Inflammatory macrophage treated with lipopolysaccharide for 4 hours (primary cell): ENCODE measurements at regions not wholly inside any gene's neighbourhood (a gene's known extent, or its start where the extent isn't known, plus 50 kb on each side); places are given as distances from the start of the nearest gene placed in this dataset.

Experiments
- DNase-seq: peaks from one replicate; pipeline ENCODE4 v3.0.0-alpha.2; 2020

DNA sequence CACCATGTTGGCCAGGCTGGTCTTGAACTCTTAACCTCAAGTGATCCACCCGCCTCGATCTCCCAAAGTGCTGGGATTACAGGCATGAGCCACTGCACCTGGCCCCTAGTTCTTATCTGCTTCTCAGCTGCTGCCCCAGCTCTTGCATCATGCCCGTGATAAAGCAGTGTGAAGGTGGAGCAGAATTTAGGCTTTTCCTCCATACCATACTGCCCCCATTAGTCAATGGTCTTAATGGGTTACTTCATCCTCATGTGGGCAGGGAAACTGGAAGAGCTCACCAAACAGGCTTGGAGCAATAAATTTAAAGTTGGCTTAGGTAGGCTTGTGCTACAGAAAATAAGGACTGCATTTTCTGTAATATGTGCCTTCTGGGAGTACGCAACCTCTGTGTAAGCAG lies 636.9 kb upstream of the BOD1L1 start:
- no peak for DNase-seq

DNA sequence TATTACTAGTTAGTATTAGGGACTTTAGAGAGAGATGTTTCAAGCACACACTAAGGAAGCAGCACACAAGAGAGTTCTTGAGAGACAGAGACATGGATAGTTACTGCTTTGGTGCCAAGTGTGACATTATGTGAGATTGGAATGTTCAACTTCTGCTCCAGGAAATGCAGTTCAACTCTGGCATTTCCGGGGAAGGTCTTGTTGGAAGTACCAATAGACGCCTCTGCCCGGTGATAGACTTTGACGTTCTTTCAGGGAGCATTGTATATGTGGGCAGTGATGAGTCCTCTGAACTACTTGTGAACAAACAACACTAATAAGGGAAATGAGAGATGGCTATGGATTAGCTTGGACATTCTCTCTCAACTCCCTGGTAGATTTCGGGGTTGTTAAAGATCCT lies 638.1 kb upstream of the BOD1L1 start:
- no peak for DNase-seq

DNA sequence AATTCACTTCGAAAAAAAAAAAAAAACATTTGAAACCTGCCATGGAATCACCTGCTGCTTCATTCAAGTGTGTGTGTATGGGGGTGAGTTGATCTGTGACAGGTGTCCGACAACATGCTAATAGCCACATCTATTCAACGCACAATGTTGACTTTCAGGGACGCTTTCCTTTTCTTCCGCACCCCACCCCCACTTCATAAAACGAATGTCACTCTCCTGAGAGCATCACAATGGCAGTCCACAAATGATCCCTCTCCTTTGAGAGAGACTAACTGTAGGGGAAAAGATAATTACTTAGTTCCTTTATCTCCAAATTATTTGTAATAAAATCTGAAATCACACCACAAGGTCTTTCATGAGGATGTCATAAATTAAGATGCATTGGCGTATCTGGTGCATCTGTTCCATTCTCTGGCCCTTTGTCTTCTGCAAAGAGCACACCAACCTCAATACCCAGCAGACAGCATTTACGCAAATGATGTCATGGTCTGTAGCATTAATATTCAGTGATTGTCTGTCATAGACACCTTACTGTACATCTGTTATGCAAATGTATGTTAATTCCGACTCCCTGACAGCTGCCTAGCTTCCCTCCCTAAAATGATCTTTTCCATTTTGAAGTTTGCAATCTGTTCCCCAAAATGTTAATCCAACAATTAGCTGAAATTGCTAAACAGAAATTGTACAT lies 640.0 kb upstream of the BOD1L1 start:
- no peak for DNase-seq

DNA sequence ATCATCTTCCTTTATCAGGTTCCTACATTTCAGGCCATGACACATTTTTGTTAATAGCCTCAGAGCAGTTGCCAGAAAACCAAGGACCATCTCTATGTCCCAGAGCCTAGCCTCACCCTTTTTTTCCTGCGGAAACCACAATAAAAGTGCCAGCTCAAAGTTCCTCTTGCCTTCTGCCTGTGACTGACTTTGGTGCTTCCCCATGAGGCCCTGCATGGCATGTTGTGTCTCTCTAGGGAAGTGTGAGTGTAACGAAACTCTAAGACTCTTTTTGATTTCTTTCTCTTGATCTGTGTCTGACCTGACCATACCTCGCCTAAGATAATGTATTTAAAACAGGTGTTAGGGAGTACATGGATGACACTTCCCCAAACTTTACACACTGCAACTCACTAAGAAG lies 642.3 kb upstream of the BOD1L1 start:
- peak; percentile 71 for DNase-seq

DNA sequence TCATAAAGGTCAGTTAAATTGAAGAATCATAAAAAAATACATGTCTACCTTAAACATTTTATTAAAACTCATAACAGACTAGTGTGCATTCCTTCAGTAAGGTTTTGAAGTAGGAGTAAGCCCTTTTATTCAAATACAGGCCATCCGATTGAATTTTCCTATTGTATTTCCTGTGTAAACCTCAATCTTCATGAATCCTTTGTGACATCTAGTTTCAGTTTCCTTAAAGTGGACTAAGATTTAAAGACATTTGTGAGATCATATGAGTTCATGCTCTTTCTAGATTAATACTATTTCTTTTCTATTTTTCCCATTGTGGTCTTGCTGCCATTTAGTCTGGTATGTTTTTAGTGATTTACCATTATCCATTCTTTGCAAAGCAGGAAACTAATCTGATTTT lies 644.7 kb upstream of the BOD1L1 start:
- DNase-seq, result peak; percentile 10

DNA sequence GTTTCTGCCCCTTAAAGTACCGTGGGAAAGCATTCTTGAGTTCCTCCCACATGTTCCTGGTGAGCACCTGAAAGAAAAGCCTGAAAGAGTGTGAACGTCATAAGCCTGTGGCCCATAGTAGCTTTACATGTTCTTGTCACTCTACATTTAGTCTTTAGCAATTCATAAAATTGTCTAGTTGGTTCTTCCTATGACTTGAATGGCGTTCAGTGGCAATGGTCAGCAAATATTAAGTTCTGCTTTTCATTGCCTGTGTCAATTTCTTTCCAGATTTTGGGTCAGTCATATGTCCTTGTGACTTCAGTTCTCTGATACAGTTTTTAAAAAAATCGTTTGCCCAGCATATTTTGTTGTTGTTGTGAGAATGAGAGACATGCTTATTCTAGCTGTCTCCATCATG lies 650.0 kb upstream of the BOD1L1 start:
- peak; percentile 7 for DNase-seq

DNA sequence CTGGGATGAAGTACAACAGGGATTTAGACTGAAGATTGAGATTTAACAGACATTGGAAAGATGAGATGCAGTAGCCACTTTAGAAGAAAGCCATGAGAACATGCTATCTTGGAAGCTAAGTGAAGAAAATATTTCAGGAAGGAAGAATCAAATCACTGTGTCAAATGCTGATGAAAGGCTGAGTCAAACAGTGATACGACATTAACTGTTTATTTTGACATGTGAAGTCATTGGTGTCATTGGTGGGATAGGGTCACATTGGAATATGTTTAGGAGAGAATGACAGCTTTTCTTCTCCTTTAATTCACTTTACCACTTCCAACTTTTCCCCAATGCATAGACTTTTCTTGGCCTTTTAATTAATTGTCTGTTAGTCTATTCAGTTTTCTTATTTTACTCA lies 653.0 kb upstream of the BOD1L1 start:
- DNase-seq, result no peak

DNA sequence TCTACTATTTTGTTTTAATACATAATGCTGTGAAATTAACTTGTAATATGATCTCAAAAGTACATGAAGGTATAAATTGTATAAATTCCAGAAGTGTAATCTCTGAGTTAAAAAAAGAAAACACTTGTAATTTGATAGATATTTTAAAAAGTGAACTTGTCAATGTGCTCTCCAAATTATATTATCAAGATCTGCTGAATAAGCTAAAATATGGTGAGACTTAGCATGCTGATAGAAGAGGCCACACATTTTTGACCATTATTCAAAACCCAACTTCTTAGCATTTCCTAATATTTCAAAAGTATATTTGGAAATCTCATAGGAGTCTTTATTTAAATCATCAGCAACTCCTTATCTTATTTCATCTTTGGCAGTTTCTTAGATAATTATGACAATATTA lies 657.1 kb upstream of the BOD1L1 start:
- no peak for DNase-seq

DNA sequence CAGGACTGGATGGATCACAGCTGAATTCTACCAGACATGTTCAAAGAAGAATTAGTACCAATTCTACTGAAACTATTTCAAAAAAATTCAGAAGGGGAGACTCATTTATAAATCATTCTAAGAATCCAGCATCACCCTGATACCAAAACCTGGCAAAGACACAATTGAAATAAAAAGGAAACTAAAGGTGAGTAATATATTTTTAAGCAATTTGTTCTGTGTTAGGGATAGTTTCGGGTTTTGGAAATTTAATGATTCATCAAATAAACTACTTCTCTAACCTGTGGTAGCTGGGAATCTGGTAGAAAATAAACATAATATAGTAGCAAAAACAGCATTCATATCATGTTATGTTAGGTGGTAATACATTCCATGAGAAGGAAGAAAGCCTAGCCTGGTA lies 662.2 kb upstream of the BOD1L1 start:
- DNase-seq, result no peak

DNA sequence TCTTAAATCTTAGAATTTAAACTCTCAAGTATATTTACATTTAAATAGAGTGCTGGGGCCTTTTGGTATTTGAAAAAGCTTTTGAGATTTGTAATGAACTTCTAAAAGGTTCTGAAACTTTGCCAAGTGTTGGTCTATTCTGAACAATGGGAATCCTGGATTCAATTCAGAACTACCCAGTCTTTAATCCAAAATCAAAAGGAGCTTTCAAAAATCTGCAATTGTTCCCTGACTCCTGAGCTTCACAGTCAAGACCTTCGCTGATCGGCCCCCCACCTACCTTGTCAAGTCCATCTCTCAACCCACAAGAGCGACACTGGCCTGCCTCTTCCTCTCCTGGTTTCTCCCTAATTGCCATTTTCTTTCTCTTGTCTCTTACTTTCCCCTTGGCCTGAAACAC lies 666.1 kb upstream of the BOD1L1 start:
- DNase-seq, result no peak

DNA sequence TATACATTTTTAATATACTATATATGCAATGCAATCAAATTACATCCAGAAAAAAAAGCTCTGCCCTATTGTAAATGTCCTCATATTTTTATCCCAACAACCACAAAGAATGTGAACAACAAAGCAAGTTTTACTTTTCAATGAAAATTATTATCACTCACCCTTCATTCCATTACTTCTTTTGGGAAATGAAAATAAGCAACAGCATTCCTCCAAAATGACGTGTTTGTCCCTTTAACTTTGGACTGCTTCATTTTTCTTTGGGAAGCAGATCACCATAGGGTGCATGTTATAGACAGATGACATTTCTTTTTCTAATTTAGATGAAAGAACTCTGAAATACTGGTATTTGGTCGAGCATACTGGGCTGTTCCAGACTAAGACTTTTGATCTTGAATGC lies 667.1 kb upstream of the BOD1L1 start:
- no peak for DNase-seq

DNA sequence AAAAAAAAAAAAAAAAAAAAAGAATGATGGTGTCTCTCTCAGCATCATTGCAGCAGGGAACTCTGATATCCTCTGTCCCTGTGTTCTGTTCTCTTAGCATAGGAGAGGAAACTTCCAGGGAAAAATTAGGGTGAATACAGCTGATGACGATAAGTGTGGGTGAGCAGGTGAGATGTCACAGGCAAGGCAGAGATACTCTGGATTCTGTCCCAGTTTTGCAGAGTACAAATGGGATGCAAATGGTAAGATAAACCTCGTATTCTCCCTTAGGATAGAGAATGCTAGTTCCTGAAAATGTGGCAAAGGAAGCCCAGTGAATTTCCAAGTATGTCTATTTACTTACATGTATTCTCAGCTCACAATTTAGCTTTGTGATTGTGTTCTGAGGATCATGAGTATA lies 671.6 kb upstream of the BOD1L1 start:
- no peak for DNase-seq

DNA sequence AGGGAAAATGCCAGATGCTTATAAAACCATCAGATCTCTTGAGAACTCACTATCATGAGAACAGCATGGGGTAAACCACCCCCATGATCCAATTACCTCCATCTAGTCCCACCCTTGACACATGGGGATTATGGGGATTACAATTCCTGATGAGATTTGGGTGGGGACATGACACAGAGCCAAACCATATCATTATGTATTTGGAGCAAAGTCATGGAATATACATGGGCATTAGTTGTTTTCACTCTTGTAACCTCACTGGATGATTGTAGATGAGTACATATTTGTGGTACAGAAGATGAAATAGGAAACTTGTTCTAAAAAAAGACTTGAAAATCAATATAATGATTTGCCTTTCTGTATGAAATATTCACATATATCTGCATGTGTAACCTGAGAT lies 674.5 kb upstream of the BOD1L1 start:
- no peak for DNase-seq

DNA sequence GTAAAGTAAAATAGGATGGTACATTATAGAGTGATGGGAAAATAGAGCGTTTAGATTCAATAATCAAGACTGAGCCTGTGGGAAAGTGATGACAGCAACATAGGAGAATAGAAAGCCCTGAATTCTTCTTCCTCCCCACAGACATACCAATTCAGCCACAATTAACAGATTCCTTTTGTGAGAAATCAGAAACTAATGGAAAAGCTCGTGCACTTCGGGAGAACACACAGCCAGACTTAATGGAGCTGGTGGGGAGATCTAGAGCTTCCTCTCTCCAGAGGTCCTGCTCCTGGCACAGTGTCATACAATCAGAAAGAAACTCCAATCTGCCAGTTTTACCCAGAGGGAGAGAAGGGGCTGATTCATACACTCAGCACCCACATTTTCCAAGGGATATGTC lies 676.3 kb upstream of the BOD1L1 start:
- no peak for DNase-seq

DNA sequence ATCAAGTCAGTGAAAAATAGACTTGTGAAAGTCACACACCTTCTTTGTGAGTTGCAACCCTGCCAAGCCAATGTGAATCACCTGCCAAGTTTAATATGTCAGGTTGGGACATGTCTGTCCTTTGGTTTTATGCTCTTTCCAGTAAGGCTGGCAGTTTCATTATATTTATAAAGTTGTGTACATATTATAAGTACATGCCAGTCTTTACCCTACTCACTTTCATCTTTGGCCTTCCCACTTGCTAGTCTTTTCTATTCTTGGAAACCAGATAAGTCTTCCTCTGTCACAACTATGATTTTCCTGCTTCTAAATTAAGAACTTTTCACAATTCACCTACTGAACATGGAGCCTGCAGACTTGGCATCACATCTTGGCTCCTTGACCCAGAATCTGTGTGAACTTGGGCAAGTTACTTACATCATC lies 680.7 kb upstream of the BOD1L1 start:
- DNase-seq, result no peak

DNA sequence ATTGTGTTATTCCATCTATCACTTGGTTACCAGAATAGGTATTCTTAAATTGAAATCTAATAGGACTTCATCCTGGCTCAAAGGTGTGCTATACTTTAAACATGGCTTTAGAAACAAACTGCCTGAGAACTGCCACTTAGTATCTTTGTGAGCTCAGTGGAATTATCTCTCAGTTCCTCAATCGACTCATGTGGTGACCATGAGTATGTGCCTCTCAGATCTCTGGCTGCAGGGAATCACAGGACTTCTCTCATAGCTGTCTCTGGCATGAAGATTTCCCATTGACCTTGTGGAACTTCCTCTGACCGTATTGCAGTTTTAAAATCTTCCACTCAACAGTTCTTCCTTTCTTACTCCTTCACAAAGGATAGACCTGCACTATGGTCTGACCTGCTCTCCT lies 681.9 kb upstream of the BOD1L1 start:
- peak; percentile 79 for DNase-seq

DNA sequence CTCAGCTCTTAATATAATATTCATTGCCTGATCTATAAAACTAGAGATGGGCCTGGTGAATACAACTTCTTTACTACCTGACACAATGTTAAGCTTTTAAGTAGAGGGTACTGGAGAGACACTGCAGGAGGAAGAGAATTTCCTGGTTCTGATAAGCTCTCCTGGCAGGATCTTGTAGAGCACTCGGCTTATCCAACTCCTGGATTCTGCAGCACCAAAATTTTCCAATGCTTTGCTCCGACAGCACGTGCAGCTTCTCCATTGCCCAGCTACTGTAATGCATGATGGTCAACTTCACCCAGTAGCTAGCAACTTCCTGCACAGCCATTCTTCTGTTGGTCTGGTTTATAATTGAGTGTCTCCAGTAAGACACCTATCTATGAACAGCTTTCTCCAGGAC lies 686.2 kb upstream of the BOD1L1 start:
- no peak for DNase-seq

DNA sequence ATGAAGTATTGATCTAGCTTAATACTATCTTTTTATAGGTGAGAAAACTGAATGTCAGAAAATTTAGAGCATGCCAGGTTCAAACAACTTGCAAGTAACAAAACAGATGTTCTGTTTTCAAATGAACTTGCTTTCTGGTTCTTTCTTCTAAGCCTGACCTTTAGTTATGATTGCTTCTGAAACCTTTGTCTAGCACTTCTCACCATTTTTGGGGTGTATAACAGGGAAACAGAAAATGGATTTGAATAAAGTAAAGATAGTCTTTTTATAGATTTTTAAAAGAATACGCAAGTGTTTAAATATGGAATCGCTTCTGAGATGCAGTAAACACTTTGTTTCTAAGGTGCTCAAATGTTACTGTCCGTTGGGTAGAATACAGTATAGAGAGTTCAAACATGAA lies 687.2 kb upstream of the CPEB2 start:
- no peak for DNase-seq

DNA sequence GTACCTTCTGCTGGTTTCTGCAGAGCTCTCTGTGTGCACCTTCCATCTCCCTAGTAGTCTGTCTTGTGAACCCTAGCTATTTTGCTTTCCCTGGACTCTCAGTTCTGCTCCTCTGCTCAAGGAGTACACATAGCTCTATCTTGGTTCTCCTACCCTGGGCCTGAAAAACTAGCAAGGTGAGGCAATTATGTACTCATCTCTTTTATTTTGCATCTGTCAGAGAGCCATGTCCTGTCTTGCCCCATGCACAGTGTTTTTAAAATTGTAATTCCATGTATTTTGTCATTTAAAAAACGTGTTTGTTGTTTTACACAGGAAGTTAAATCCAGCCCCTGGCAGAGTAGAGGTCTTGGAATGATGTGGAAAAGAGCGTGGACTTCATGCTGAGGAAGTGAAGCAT lies 684.9 kb upstream of the CPEB2 start:
- no peak for DNase-seq

DNA sequence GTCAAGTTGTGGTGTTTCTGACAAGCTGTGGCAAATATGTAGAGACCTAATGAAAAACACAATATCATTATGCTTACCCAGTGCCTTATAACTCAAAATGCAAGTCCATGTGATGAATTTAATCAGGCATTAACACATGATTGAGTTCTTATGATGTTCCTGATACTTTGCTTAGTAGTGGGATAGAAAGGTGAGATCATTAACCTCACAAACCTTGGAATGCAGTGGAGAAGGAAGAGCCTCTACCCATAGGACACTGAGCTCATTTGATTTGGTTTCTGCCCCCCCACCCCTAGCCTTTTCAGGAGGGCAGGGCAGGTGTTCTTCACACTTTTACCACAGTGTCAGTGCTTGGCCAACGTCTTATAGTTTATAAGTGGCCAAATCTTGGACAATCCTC lies 683.6 kb upstream of the CPEB2 start:
- DNase-seq, result no peak

DNA sequence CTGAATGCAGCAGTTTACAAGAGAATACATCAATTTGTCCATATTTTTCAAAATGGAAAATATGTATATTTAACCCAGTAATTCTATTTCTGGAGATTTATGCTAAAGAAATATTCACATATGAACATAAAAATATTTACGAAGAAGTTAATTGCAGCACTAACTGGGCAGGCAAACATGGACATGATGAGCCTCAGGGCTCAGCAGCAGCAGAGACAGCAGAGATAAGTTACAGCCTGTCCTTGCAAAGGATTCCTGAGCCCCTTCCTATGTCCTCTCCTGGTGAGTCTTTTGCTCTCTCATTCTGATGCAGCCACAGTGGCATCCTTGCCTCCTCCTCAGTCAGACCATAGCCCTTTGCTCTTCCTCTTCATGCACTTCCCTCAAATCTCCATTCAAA lies 680.6 kb upstream of the CPEB2 start:
- DNase-seq, result no peak

DNA sequence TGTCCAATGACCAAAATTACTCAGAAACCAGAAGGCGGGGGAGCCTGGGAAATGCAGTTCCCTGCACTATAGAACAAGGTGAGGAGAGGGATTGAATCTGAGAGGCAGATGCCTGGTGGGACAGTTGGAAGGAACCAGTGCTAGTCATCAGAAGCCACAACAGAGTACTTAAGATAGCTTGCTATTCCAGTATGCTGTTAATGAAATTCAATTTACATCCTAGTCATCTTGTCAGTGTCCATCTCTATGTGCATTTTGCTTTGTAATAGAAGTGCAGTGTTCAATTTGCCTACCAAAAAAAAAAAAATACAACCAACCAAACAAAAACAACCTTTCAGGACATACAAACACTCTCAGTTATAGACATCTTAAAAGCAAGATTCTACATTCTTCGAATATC lies 679.1 kb upstream of the CPEB2 start:
- no peak for DNase-seq

DNA sequence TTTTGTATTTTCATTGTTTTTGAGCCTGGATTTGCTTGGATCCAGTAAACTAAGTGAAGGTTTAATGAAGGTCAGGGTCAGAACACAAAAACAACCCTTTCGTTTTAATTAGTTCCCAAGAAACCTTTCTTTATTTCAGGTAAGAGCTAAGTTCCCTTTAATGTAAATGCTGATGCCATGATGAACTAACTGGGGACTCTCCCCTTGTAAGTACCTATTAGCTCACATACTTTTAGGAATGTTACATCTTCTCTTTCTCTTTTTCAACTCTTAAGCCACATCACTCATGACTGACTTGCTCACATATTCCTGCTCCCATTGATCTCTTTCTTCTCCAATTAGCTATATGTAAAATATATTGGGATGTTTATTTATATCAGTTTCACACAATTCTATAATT lies 673.1 kb upstream of the CPEB2 start:
- no peak for DNase-seq

DNA sequence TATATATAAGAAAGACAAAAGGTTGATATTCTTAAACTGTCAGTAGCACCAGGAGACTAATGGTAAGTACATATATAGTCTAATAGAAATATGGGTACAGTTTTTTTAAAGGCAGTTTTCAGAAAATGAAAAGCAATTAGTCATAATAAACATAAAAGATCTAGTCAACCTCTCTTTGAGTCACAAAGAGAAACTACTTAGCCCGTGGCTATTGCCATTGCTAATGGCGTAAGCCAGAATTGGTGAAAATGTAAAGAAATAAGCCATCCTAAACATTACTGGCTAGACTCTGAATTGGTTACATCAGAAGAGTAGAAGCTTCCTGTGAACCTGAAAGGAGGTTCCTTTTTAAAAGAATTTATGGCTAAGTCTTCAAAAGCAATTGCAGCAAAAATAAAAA lies 668.7 kb upstream of the CPEB2 start:
- DNase-seq, result no peak

DNA sequence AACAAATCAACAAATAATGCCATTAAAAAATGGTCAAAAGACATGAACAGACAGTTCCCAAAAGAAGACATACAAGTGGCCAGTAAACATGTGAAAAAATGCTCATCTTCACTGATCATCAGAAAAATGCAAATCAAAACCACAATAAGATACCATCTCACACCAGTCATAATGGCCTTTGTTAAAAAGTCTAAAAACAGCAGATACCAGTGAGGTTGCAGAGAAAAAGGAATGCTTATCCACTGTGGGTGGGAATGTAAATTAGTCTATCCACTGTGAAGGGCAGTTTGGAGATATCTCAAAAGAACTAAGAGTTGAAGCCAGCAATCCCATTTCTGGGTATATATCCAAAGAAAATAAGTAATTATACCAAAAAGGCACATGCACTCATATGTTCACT lies 668.1 kb upstream of the CPEB2 start:
- no peak for DNase-seq

DNA sequence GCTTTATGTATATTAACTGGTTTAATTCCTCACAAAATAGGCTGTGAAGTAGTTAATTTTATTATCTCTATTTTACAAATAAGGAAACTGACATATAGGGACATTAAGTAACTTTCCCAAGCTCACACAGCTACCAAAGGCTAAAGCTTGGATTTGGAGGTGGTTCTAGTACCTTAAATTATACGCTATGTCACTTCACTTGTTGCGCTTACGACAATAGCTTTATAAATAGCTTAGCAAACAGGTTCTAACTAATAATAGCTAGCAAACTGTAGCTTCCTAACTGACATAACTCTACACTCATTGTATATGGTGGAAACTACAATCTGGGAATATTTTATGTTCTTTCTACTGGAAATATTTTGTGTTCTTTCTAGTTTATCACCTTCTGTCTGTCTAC lies 666.4 kb upstream of the CPEB2 start:
- no peak for DNase-seq
